A172 (cell line): ENCODE measurements at regions not wholly inside any gene's neighbourhood (a gene's known extent, or its start where the extent isn't known, plus 50 kb on each side); places are given as distances from the start of the nearest gene placed in this dataset.
"Not testable (repeated sequence)": the region's sequence is repeated elsewhere in the genome, so short reads cannot be mapped to it uniquely, and the experiment has no call there.

ENCODE experiments used
- DNase-seq: peaks from one replicate; pipeline ENCODE4 v3.0.0-alpha.2; 2015; ENCODE audit warnings: low spot score

DNA sequence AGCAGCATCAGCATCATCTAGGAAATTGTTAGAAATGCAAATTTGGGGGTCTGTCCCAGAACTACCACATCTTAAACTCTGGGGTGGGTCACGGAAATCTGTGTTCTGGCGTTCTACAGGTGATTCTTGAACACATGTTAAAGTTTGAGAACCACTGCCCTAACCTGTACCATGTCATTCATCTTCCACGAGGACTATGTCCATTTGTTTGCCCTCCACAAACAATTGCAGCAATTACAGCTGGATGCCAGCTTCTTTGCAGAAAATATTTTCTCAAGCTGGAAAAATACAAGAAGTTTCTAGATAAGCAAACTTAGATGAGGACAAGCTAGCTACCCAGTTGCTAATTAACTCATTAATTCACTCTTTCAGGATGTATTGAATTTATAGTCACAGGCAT is 54.1 kb downstream of the MAFB start:
- DNase-seq = no peak

- no peak for DNase-seq
Observed at GRCh38 chr20:40633123-40633850, 55.7 kb downstream of the MAFB start.

- no peak for DNase-seq
Observed at GRCh38 chr20:40632346-40632976, 56.6 kb downstream of the MAFB start.

GRCh38 chr20:40631119-40631631 is 57.9 kb downstream of the MAFB start:
- DNase-seq = no peak

GRCh38 chr20:40630713-40631112 is 58.3 kb downstream of the MAFB start:
- DNase-seq = no peak

DNA sequence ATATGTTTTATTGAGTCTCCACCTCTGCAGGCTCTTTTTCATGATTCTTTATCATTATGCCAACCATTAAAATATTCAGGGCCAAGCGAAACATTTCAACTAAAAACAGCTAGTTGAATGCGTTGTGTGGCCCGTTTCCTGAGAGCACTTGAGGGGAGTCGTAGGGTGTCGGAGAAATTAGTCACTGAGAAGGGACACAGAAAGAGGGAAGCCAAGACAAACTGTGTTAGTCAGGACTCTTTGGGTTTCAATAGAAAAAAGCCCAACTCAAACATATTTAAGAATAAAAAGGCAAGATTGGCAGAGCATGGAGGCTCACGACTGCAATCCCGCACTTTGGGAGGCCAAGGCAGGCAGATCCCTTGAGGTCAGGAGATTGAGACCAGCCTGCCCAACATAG is 58.9 kb downstream of the MAFB start:
- no peak for DNase-seq

GRCh38 chr20:40628877-40629276 is 60.2 kb downstream of the MAFB start:
- no peak for DNase-seq

- not testable (repeated sequence) for DNase-seq
Observed at GRCh38 chr20:40619053-40619452, 70.0 kb downstream of the MAFB start.

DNA sequence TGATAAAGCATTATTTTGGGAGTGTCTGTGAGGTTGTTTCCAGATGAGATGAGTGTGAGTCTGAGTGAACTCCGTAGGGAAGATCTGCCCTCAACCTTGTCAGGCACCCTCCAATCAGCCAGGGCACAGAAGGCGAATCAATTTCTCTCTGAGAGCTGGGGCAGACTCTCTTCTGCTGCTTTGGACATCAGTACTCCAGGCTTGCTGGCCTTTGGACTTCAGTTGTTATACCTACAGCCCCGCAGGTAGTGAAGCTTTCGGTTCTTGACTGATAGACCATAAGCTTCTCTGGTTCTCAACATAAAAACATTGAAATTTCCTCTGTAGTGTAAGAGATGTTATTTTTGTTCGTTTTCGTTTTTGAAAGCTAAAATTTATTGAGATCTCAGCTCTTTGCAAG is 71.4 kb downstream of the MAFB start:
- no peak for DNase-seq

DNA sequence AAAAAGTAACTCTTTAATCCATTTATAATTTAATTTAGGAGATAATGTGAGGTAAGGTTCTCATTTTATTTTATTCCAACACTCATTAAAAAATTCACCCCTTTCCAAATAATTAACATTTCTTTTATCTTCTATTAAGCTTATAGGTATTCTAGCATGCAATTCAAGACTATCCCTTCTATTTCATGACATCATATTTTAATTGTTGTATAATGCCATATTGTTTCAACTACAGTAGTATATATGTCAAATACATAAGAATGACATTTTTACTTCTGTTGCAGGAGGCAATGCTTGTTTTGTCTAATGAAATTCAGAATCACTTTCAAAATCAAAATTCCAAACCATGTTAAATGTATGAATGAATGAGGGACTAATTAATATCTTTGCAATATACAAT is 76.2 kb downstream of the MAFB start:
- DNase-seq = no peak

- DNase-seq = no peak
Observed at GRCh38 chr20:40612247-40612646, 76.8 kb downstream of the MAFB start.

DNA sequence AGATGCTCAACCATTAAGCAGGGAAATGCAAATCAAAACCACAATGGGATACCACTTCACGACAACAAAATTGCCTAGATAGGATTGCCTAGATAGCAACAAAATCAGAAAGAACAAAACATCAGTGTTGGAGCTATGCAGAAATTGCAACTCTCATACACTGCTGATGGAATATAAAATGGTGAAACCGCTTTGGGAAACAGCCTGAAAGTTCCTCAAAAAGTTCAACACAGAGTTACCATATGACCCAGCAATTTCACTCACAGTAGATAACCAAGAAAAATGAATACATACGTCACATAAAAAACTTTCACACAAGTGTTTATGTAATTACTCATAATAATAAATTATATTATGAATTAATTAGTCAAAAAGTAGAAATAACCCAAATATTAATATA is 78.3 kb downstream of the MAFB start:
- DNase-seq = no peak

DNA sequence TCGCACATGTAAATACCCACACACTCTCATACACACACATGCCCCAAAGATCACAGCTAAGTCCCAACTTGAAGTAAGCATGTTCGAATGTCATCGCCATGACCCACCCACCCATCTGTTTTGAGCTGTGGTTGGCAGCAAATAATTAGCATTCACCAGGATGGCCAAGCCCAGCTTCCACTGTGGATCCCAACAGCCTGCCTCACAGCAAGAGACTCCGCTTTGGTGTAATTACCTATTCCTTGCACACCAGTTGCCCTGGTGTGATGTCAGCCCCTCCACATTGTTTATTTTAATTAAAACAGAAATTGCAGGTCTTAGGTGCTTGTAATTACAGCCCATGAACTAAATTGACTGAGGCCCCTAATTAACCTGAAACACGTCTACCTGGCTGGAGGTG is 81.1 kb downstream of the MAFB start:
- no peak for DNase-seq

DNA sequence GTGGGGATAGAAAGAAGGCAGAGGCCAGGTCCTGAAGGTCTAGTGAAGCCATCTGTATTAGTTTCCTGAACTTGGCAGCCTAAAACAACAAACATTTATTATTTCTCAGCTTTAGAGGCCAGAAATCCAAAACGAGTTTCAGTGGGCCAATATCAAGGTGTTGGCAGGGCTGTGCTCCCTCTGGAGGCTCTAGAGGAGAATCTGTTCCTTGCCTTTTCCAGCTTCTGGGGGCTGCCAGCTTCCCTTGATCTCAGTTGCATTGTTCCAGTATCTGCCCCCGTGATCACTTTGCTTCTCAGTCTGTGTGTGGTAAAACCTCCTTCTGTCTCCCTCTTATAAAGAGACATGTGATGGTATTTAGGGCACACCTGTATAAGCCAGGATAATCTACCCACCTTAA is 82.4 kb downstream of the MAFB start:
- DNase-seq = no peak

DNA sequence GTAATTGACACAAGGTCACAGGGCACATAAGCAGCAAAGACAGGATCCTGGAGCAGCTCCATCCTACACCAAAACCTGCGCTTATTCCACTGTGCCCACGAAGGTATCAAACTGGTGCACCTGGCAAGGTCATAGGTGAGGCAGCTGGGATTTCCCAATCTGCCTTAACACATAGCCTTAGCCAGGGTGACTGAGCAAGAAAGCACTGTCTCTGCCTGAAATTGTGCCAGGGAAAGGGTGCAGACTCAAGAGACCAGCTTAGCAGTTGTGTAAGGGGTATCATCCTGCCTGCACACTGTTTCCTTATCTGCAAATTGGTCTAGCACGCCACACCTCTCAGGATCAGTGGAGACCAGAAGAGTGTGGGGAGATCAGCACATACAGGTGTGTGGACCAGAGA is 82.8 kb downstream of the MAFB start:
- no peak for DNase-seq

DNA sequence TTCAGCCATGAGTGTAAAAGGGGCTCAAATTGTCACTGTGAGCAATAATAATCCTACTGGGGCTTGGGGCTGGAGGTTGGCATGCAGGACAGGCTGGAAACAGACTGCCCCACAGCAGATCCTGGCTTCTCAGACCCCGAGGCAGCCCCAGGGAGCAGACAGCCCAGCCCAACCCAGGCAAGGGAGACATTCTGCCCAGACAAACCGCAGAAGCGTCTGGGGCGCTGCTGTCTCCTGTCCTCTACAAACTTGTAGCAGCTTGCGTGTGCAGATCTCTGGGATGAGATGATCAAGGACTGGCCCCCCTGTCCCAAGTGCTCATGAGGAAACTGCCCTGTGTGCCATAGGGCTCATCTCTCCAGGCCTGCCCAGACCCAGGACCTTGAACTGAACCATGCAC is 84.6 kb downstream of the MAFB start:
- DNase-seq = no peak

DNA sequence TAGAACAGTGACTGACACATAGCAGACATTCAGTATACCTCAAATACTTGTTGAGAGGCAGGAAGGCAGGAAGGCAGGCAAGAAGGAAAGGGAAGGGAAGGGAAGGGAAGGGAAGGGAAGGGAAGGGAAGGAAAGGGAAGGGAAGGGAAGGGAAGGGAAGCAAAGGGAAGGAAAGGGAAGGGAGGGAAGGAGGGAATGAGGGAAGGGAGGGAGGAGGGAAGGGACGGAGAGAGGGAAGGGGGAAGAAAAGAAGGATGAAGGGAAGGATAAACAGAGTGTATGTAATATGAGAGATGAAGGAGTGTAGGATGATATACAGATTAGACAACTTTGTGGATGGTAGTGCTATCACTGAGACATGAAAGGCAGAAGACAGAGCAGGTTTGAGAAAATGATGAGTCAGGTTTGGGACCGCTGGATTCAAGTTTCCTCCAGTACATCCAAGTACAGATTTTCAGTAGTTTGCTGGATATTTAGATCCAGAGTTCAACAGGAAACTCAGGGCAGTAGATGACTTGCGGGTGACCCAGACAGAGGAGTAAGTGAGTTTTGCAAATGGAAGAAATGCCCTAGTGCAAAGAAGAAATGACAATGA is 85.9 kb downstream of the MAFB start:
- no peak for DNase-seq

DNA sequence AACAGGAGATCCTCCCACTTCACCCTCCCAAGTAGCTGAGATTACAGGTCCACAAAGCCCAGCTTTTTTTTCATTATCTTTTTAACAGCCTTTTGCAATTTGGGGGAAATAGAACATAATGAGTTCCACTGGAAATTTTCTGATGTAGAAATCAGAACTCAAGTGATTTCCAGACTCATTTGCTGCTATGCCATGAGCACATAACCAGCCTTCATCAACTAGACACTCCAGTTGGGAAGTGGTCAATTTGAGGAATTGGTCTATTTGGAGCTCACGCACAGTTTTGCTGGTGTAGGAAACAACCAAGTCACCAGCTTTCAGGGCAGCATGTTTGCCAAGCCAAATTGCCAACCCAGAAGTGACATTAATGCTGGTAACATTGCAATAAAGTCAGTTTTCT is 86.7 kb downstream of the MAFB start:
- DNase-seq = no peak

GRCh38 chr20:40600441-40601219 is 88.4 kb downstream of the MAFB start:
- DNase-seq = no peak

GRCh38 chr20:40599987-40600386 is 89.0 kb downstream of the MAFB start:
- no peak for DNase-seq

DNA sequence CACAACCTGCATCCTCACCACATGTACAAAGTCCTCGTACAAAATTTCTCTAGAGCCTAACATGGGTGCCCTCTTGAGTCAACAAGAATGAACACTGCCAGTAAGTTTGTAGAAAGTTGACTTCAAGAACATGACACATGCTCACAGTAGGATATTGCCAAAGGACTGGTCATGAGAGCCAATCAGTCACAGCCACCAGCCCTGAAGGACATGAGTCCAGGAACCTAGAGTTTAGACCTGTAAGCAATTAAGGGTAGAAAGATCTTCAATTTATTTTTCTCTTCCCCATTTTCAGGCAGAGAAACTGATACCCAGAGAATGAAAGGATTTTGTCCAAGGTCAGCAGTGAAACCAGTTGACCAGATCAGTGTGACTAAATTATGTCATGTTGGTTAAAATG is 96.1 kb downstream of the MAFB start:
- DNase-seq = no peak

GRCh38 chr20:40591536-40591935 is 97.5 kb downstream of the MAFB start:
- no peak for DNase-seq
